Mucosa of descending colon (tissue), 3 donors: ENCODE measurements at regions not wholly inside any gene's neighbourhood (a gene's known extent, or its start where the extent isn't known, plus 50 kb on each side); places are given as distances from the start of the nearest gene placed in this dataset.

Source experiments
- ATAC-seq: fragments of 200-7000 bp; cut with Tn5 transposase; one replicate; pipeline ENCODE4 v1.9.1; 2020; ENCODE audit warnings: mild to moderate bottlenecking, moderate library complexity
- DNase-seq, 3 donors: peaks; one replicate each; pipeline ENCODE4 v3.0.0-alpha.2; 2020
- H3K36me3 ChIP-seq: fragments of 200-600 bp; one replicate; pipeline ENCODE4 v1.8.0; 2021; ENCODE audit warnings: low read depth, mild to moderate bottlenecking
- H3K4me1 ChIP-seq: fragments of 200-600 bp; one replicate; pipeline ENCODE4 v1.8.0; 2021; ENCODE audit warnings: low read depth, mild to moderate bottlenecking
- H3K4me3 ChIP-seq: fragments of 200-600 bp; one replicate; pipeline ENCODE4 v1.8.0; 2021; ENCODE audit warnings: mild to moderate bottlenecking
- H3K9me3 ChIP-seq: fragments of 200-600 bp; one replicate; pipeline ENCODE4 v1.8.0; 2021; ENCODE audit warnings: mild to moderate bottlenecking
- CTCF ChIP-seq: fragments of 200-600 bp; IDR thresholded peaks from one replicate; pipeline ENCODE4 v1.8.0; 2022; ENCODE audit warnings: antibody characterized with exemption, mild to moderate bottlenecking
- intact Hi-C, 2 donors: fragments of 100-400 bp; cut with DNase I in 1 of 2; cut with micrococcal nuclease in 1 of 2; formaldehyde crosslinking; loops; one replicate each; pipeline versions ENCODE4 v1.11.0 to v1.11.1; 2022; cut with DNase I, micrococcal nuclease
- donor health status: DM: no; HTN: no; CAD: no; lungs with moderate emphysema.
- donor health status: DM: no; HTN: no; CAD: no.
- donor health status: DM: no; HTN: yes; CAD: no.

GRCh38 chr2:37851428-37851827 lies 73.7 kb upstream of the RMDN2 start:
- intact Hi-C loops: no loop called here
- Histone ChIP-seq H3K9me3 (no peaks in the 10 kb centered on the region), H3K4me1 (no peaks in the 10 kb centered on the region), H3K36me3 (no peaks in the 10 kb centered on the region), H3K4me3 (no peak overlapping the region)
- ATAC-seq (no peak), DNase-seq (no peak)
- TF ChIP-seq CTCF: no peak

DNA sequence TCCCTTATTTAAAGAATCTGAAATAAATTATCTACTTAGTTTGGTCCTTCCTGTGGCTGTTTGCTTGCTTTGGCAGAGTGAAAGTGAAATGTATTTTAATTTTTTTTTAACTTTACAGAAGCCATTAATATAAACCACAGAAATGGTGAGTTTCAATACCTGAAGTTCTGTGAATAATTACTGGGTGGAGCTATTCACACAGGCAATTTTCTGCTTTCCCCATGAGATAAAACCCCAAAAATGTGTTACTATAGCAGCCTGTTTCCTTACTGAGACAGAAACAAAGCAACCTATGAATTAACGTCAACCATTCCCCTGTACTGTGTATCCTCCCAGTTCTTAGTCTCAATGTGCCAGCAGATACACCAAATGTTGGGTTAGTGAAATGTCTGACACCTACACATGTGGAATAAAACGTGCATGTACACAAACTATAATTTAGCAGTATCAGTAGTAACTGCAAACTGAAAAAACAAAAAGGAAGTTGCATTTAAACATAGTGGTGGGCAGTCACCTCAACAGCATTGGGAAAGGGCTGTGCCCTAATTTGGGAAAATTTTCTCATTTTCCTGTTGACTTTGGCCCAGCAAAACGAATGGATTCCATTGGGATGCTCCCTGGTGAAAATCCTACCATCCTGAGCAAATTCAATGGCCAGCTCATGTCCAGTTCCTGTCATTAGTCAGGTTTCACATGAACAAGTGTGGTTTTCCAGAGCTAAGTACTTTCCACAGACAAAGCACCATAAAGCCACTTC lies 73.1 kb upstream of the RMDN2 start:
- H3K4me1 ChIP-seq: no peaks in the 10 kb centered on the region
- no peaks in the 10 kb centered on the region for H3K36me3 ChIP-seq
- no peak for DNase-seq
- no peak for TF ChIP-seq CTCF
- intact Hi-C loops: no loop called here
- H3K9me3 ChIP-seq: no peaks in the 10 kb centered on the region
- H3K4me3 ChIP-seq: no peak overlapping the region
- no peak for ATAC-seq

DNA sequence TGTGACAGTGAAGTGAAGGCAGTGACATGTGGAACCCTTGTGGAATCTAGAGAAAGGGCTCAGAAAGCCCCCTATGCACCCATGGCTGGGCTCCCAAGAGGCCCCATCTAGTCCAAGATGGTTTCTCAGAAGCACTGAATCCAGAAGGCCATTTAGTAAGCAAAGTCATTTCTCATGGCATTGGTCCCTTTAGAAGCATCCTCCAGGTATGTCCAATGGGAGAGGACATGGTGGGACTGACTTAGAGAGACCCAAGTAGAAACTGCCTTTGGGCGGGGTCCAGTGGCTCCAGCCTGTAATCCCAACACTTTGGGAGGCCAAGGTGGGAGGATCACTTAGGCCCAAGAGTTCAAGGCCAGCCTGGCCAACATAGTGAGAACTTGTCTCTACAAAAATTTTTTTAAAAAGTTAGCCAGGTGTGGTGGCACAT lies 72.5 kb upstream of the RMDN2 start:
- no peak overlapping the region for H3K4me3 ChIP-seq
- no peaks in the 10 kb centered on the region for H3K36me3 ChIP-seq
- DNase-seq (no peak), ATAC-seq (no peak)
- intact Hi-C loops: no loop called here
- no peaks in the 10 kb centered on the region for H3K9me3 ChIP-seq
- no peak for TF ChIP-seq CTCF
- H3K4me1 ChIP-seq: no peaks in the 10 kb centered on the region

DNA sequence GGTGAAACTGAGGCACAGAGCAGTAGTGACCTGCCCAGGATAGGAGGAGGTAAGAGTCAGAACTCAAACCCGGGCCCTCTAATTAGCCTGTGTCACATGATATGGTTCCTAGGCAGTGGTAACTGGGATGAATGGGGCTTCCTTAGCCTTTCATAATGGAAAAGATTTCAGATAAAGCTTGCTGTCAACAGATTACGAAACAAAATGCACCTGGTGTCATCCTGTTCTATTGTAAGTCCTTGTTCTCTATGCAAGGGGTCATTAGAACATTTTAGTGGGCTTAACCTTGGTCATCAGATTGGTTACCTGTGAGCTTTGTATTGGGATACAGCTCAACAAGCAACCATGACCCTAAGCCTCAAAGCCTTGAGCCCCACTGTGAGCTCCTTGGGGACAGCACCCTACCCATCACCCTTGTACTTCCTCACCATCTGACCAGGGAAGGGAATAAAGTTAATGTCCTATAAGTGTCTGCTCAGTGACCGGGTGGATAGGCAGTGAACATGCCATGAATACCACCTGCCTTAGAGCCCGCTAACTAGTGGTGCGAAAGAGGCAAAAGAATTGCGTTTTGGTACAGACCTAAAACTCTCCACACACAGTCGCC lies 70.3 kb upstream of the RMDN2 start:
- no peak for ATAC-seq
- no peak for TF ChIP-seq CTCF
- intact Hi-C loops: no loop called here
- no peak for DNase-seq
- no peaks in the 10 kb centered on the region for H3K4me1 ChIP-seq
- no peaks in the 10 kb centered on the region for H3K36me3 ChIP-seq
- no peak overlapping the region for H3K4me3 ChIP-seq
- no peaks in the 10 kb centered on the region for H3K9me3 ChIP-seq

- H3K4me3 ChIP-seq: no peak overlapping the region
- TF ChIP-seq CTCF: no peak
- no peak for DNase-seq
- no peaks in the 10 kb centered on the region for H3K4me1 ChIP-seq
- H3K9me3 ChIP-seq: no peaks in the 10 kb centered on the region
- ATAC-seq: peak; percentile 21
- H3K36me3 ChIP-seq: no peaks in the 10 kb centered on the region
- intact Hi-C loops: no loop called here
Measured at GRCh38 chr2:37855283-37856041, 69.6 kb upstream of the RMDN2 start.
